ENCODE measurements at regions not wholly inside any gene's neighbourhood (a gene's known extent, or its start where the extent isn't known, plus 50 kb on each side); places are given as distances from the start of the nearest gene placed in this dataset.
A peak's percentile ranks its signal among the peaks of the same experiment; 100 is the strongest.

GRCh38 chr10:28137907-28138880, 139.3 kb upstream of the ODAD2 start:
- peak; percentile 77 for ATAC-seq (ENCODE audit: low FRiP score)
- DNase-seq (ENCODE audit: low spot score) = no peak
- TF ChIP-seq CTCF (IDR thresholded peaks at IDR 0.05) = no peak

- DNase-seq (ENCODE audit: low spot score) (no peak), ATAC-seq (ENCODE audit: low FRiP score) (no peak)
- no peak for TF ChIP-seq CTCF (IDR thresholded peaks at IDR 0.05)
Observed at GRCh38 chr10:28135258-28135657, 136.4 kb upstream of the ODAD2 start.

- DNase-seq (ENCODE audit: low spot score) = no peak
Observed at GRCh38 chr10:28130267-28130666, 131.4 kb upstream of the ODAD2 start.

GRCh38 chr10:28127881-28128280, 129.0 kb upstream of the ODAD2 start:
- TF ChIP-seq CTCF (IDR thresholded peaks at IDR 0.05) = no peak
- ATAC-seq (ENCODE audit: low FRiP score) = no peak

More at GRCh38 chr10:28130267-28130666, 131.4 kb upstream of the ODAD2 start:
- TF ChIP-seq CTCF (IDR thresholded peaks at IDR 0.05) = no peak
- no peak for ATAC-seq (ENCODE audit: low FRiP score)

GRCh38 chr10:28125701-28126100, 126.8 kb upstream of the ODAD2 start:
- no peak for DNase-seq (ENCODE audit: low spot score)
- no peak for TF ChIP-seq CTCF (IDR thresholded peaks at IDR 0.05)
- no peak for ATAC-seq (ENCODE audit: low FRiP score)

More at GRCh38 chr10:28127881-28128280, 129.0 kb upstream of the ODAD2 start:
- no peak for DNase-seq (ENCODE audit: low spot score)

- ATAC-seq (ENCODE audit: low FRiP score) (no peak), DNase-seq (ENCODE audit: low spot score) (no peak)
- TF ChIP-seq CTCF (IDR thresholded peaks at IDR 0.05) = no peak
Observed at GRCh38 chr10:28120795-28121194, 121.9 kb upstream of the ODAD2 start.
